H9 (cell line): ENCODE measurements at regions not wholly inside any gene's neighbourhood (a gene's known extent, or its start where the extent isn't known, plus 50 kb on each side); places are given as distances from the start of the nearest gene placed in this dataset.

Source experiments
- DNase-seq: peaks from one replicate; pipeline ENCODE4 v3.0.0-alpha.2; 2017
- H2AFZ ChIP-seq: one replicate; pipeline ENCODE4 v1.6.1; 2013; ENCODE audit warnings: mild to moderate bottlenecking, low read length, control low read depth, moderate library complexity
- H2AK5ac ChIP-seq: 2 replicates; pipeline ENCODE4 v1.6.1; 2013; ENCODE audit warnings: low read length, control low read depth, mixed read lengths; ENCODE audit not compliant: insufficient read length
- H2BK120ac ChIP-seq: one replicate; pipeline ENCODE4 v1.6.1; 2013; ENCODE audit warnings: low read depth, mild to moderate bottlenecking, low read length, control low read depth, inconsistent platforms; ENCODE audit not compliant: poor library complexity, severe bottlenecking
- H2BK12ac ChIP-seq: 2 replicates; pipeline ENCODE4 v1.6.1; 2013; ENCODE audit warnings: low read length, control low read depth, mixed read lengths, low read depth; ENCODE audit not compliant: insufficient read length
- H2BK15ac ChIP-seq: 2 replicates; pipeline ENCODE4 v1.6.1; 2013; ENCODE audit warnings: low read depth, low read length, control low read depth
- H2BK20ac ChIP-seq: one replicate; pipeline ENCODE4 v1.6.1; 2013; ENCODE audit warnings: low read depth, mild to moderate bottlenecking, low read length, control low read depth, inconsistent platforms; ENCODE audit not compliant: poor library complexity, severe bottlenecking
- H2BK5ac ChIP-seq: 2 replicates; pipeline ENCODE4 v1.6.1; 2013; ENCODE audit warnings: low read length, control low read depth, mixed read lengths; ENCODE audit not compliant: insufficient read length
- H3K14ac ChIP-seq: 2 replicates; pipeline ENCODE4 v1.6.1; 2013; ENCODE audit warnings: low read length, control low read depth; ENCODE audit not compliant: insufficient read depth
- H3K18ac ChIP-seq: 2 replicates; pipeline ENCODE4 v1.6.1; 2013; ENCODE audit warnings: low read depth, mild to moderate bottlenecking, mixed read lengths, low read length, control low read depth; ENCODE audit not compliant: insufficient read length
- H3K23ac ChIP-seq: 2 replicates; pipeline ENCODE4 v1.6.1; 2013; ENCODE audit warnings: low read length, control low read depth, mixed read lengths, low read depth; ENCODE audit not compliant: insufficient read length
- H3K23me2 ChIP-seq: 2 replicates; pipeline ENCODE4 v1.6.1; 2013; ENCODE audit warnings: low read depth, mild to moderate bottlenecking, mixed read lengths, low read length, control low read depth; ENCODE audit not compliant: insufficient read length, poor library complexity, severe bottlenecking
- H3K27ac ChIP-seq: 2 replicates; pipeline ENCODE4 v1.5.1; 2013; ENCODE audit warnings: low read length, control low read depth, mixed read lengths, low read depth; ENCODE audit not compliant: insufficient read length
- H3K27me3 ChIP-seq: 2 replicates; pipeline ENCODE4 v1.6.1; 2013; ENCODE audit warnings: low read length, control low read depth, inconsistent platforms; ENCODE audit not compliant: insufficient read depth
- H3K4ac ChIP-seq: 2 replicates; pipeline ENCODE4 v1.6.1; 2013; ENCODE audit warnings: low read depth, mild to moderate bottlenecking, control low read depth, inconsistent platforms, low read length, moderate library complexity
- H3K4me1 ChIP-seq: 2 replicates; pipeline ENCODE4 v1.6.1; 2013; ENCODE audit warnings: low read length, control low read depth, inconsistent platforms; ENCODE audit not compliant: insufficient read depth
- H3K4me2 ChIP-seq: 2 replicates; pipeline ENCODE4 v1.6.1; 2013; ENCODE audit warnings: low read length, control low read depth, mixed read lengths; ENCODE audit not compliant: insufficient read length, insufficient read depth
- H3K56ac ChIP-seq: 2 replicates; pipeline ENCODE4 v1.6.1; 2013; ENCODE audit warnings: low read depth, mild to moderate bottlenecking, mixed read lengths, low read length, control low read depth; ENCODE audit not compliant: insufficient read length
- H3K79me1 ChIP-seq: 2 replicates; pipeline ENCODE4 v1.6.1; 2013; ENCODE audit warnings: low read depth, mild to moderate bottlenecking, moderate library complexity, low read length, control low read depth, inconsistent platforms; ENCODE audit not compliant: insufficient read depth, poor library complexity, severe bottlenecking
- H3K79me2 ChIP-seq: 2 replicates; pipeline ENCODE4 v1.6.1; 2013; ENCODE audit warnings: low read length, control low read depth, inconsistent platforms; ENCODE audit not compliant: insufficient read depth
- H3K9ac ChIP-seq: 2 replicates; pipeline ENCODE4 v1.6.1; 2013; ENCODE audit warnings: low read length, control low read depth, mixed read lengths; ENCODE audit not compliant: insufficient read length; ENCODE audit errors: extremely low read depth
- H3K9me3 ChIP-seq: one replicate; pipeline ENCODE4 v1.6.1; 2013; ENCODE audit warnings: low read depth, low read length, inconsistent platforms; ENCODE audit not compliant: control insufficient read depth
- H3T11ph ChIP-seq: one replicate; pipeline ENCODE4 v1.6.1; 2013; ENCODE audit warnings: mild to moderate bottlenecking, low read length, control low read depth, inconsistent platforms
- H4K20me1 ChIP-seq: one replicate; pipeline ENCODE4 v1.6.1; 2013; ENCODE audit not compliant: control insufficient read depth, insufficient read length, insufficient read depth
- H4K5ac ChIP-seq: 2 replicates; pipeline ENCODE4 v1.6.1; 2013; ENCODE audit warnings: low read depth, mild to moderate bottlenecking, mixed read lengths, low read length, control low read depth; ENCODE audit not compliant: insufficient read length
- H4K8ac ChIP-seq: replicated peaks from 2 replicates; pipeline ENCODE4 v1.6.1; 2013; ENCODE audit warnings: low read length, control low read depth, mixed read lengths, low read depth; ENCODE audit not compliant: insufficient read length
- H4K91ac ChIP-seq: 2 replicates; pipeline ENCODE4 v1.6.1; 2013; ENCODE audit warnings: low read depth, mild to moderate bottlenecking, moderate library complexity, mixed read lengths, low read length, control low read depth; ENCODE audit not compliant: insufficient read length
- H3K27ac Mint-ChIP-seq, 3 experiments: 2 replicates in 2 of 3; 3 replicates in 1 of 3; pipeline ENCODE4 v1.8.0; 2020 to 2021; ENCODE audit warnings: mixed read lengths in 3 of 3, mild to moderate bottlenecking in 1 of 3, moderate library complexity in 1 of 3
- H3K27me3 Mint-ChIP-seq: 2 replicates; pipeline ENCODE4 v1.8.0; 2021; ENCODE audit warnings: low read depth, mild to moderate bottlenecking, moderate library complexity, mixed read lengths
- H3K36me3 Mint-ChIP-seq, 3 experiments: 2 replicates in 2 of 3; 3 replicates in 1 of 3; pipeline ENCODE4 v1.8.0; 2020 to 2021; ENCODE audit warnings: low read depth in 3 of 3, mixed read lengths in 3 of 3; ENCODE audit not compliant: insufficient read depth in 1 of 3
- H3K4me1 Mint-ChIP-seq, 2 experiments: 2 replicates each; pipeline ENCODE4 v1.8.0; 2020; ENCODE audit warnings: mixed read lengths in 2 of 2
- H3K4me3 Mint-ChIP-seq, 2 experiments: 2 replicates in 1 of 2; 3 replicates in 1 of 2; pipeline ENCODE4 v1.8.0; 2020 to 2021; ENCODE audit warnings: mild to moderate bottlenecking in 2 of 2, mixed read lengths in 2 of 2, moderate library complexity in 1 of 2
- H3K9me3 Mint-ChIP-seq, 2 experiments: 2 replicates in 1 of 2; 3 replicates in 1 of 2; pipeline ENCODE4 v1.8.0; 2020; ENCODE audit warnings: mild to moderate bottlenecking in 2 of 2, mixed read lengths in 2 of 2, moderate library complexity in 1 of 2
- WGBS: extraction: QIAGEN DNeasy Blood & Tissue Kit; methylation state at CpG from one replicate; pipeline ENCODE4 v1.1.7; 2013; ENCODE audit warnings: missing lambda C conversion rate, low lambda C conversion rate, mixed read lengths; ENCODE audit not compliant: insufficient read length; ENCODE audit errors: extremely low coverage; 5-methylcytosine and 5-hydroxymethylcytosine counted together
- TF ChIP-seq, protein P1 (sequence below): fragments of 200-600 bp; sonication (generic); conservative IDR thresholded peaks from 3 replicates; pipeline ENCODE4 v1.8.0; 2021; ENCODE audit warnings: antibody characterized with exemption, mild to moderate bottlenecking

DNA sequence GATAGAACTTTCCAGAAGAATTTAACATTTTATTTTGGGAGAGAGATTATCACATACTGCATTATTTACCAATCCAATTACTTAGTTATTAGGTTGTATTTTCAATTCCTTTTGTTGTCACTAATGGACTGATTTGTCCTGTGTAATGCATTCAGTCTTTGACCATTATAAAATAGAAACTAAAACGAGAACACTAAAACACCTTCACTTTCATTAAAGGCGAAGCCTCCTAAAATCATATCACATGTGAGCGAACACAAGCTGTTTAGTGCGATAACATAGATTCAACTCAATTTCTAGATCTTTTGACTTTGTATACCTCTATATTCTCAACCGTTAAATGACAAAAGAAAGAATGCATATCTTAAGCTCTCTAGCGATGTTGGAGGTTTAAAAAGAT lies 253.4 kb downstream of the VGLL3 start:
- no peak overlapping the region for H3K18ac ChIP-seq
- no peak overlapping the region for H2BK5ac ChIP-seq
- no peak for DNase-seq
- no peak overlapping the region for H3K9ac ChIP-seq
- TF ChIP-seq, protein P1, sequence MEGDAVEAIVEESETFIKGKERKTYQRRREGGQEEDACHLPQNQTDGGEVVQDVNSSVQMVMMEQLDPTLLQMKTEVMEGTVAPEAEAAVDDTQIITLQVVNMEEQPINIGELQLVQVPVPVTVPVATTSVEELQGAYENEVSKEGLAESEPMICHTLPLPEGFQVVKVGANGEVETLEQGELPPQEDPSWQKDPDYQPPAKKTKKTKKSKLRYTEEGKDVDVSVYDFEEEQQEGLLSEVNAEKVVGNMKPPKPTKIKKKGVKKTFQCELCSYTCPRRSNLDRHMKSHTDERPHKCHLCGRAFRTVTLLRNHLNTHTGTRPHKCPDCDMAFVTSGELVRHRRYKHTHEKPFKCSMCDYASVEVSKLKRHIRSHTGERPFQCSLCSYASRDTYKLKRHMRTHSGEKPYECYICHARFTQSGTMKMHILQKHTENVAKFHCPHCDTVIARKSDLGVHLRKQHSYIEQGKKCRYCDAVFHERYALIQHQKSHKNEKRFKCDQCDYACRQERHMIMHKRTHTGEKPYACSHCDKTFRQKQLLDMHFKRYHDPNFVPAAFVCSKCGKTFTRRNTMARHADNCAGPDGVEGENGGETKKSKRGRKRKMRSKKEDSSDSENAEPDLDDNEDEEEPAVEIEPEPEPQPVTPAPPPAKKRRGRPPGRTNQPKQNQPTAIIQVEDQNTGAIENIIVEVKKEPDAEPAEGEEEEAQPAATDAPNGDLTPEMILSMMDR: no peak
- H2AK5ac ChIP-seq: no peak overlapping the region
- no peak overlapping the region for H2AFZ ChIP-seq
- H2BK15ac ChIP-seq: no peak overlapping the region
- no peaks in the 10 kb centered on the region for H3K4me1 ChIP-seq
- H3K79me2 ChIP-seq: no peaks in the 10 kb centered on the region
- no peak overlapping the region for H2BK20ac ChIP-seq
- no peak overlapping the region for H3K4ac ChIP-seq
- H3K27me3 Mint-ChIP-seq: no peaks in the 10 kb centered on the region
- H3K4me2 ChIP-seq: no peak overlapping the region
- no peak overlapping the region for H3K27ac Mint-ChIP-seq
- H3K23ac ChIP-seq: no peak overlapping the region
- no peak overlapping the region for H2BK12ac ChIP-seq
- no peaks in the 10 kb centered on the region for H3K79me1 ChIP-seq
- no peak overlapping the region for H4K91ac ChIP-seq
- peaks cover 0 to 1% of the 10 kb centered on the region in 2 experiments; a peak in 2 of 5 replicates for H3K9me3 Mint-ChIP-seq
- H3K14ac ChIP-seq: no peak overlapping the region
- no peaks in the 10 kb centered on the region for H3K27me3 ChIP-seq
- no peak overlapping the region for H3T11ph ChIP-seq
- H3K4me1 Mint-ChIP-seq: no peaks in the 10 kb centered on the region
- H3K4me3 Mint-ChIP-seq: no peak overlapping the region
- no peaks in the 10 kb centered on the region for H3K9me3 ChIP-seq
- H4K8ac ChIP-seq: no peak overlapping the region
- no peak overlapping the region for H3K27ac ChIP-seq
- WGBS: no CpG with 5 or more reads among the region's 6 CpGs
- no peaks in the 10 kb centered on the region for H4K20me1 ChIP-seq
- H4K5ac ChIP-seq: no peak overlapping the region
- no peak overlapping the region for H2BK120ac ChIP-seq
- no peaks in the 10 kb centered on the region for H3K23me2 ChIP-seq
- no peaks in the 10 kb centered on the region for H3K36me3 Mint-ChIP-seq
- no peak overlapping the region for H3K56ac ChIP-seq
